Fibroblast of villous mesenchyme (primary cell): ENCODE measurements at regions not wholly inside any gene's neighbourhood (a gene's known extent, or its start where the extent isn't known, plus 50 kb on each side); places are given as distances from the start of the nearest gene placed in this dataset.

Source experiments
- DNase-seq: peaks from one replicate; pipeline ENCODE4 v3.0.0-alpha.2; 2010; ENCODE audit warnings: low read depth
- H3K4me3 ChIP-seq: 2 replicates; pipeline ENCODE4 v1.5.1; 2011; ENCODE audit warnings: low read depth, mild to moderate bottlenecking, low read length
- CTCF ChIP-seq: IDR thresholded peaks from 2 replicates; pipeline ENCODE4 v1.5.1; 2012; ENCODE audit warnings: low read depth, mild to moderate bottlenecking, low read length; ENCODE audit not compliant: insufficient read depth

GRCh38 chr7:69435711-69436110 is 162.6 kb upstream of the AUTS2 start:
- no peak overlapping the region for H3K4me3 ChIP-seq
- no peak for DNase-seq
- TF ChIP-seq CTCF: no peak

- DNase-seq: no peak
- TF ChIP-seq CTCF: no peak
- no peak overlapping the region for H3K4me3 ChIP-seq
Observed at GRCh38 chr7:69436946-69437345, 161.3 kb upstream of the AUTS2 start.

- TF ChIP-seq CTCF: no peak
- H3K4me3 ChIP-seq: no peak overlapping the region
- no peak for DNase-seq
Observed at GRCh38 chr7:69438584-69439412, 159.5 kb upstream of the AUTS2 start.

- DNase-seq: no peak
- H3K4me3 ChIP-seq: no peak overlapping the region
- TF ChIP-seq CTCF: no peak
Observed at GRCh38 chr7:69439636-69440325, 158.5 kb upstream of the AUTS2 start.

GRCh38 chr7:69440976-69441375 is 157.3 kb upstream of the AUTS2 start:
- no peak overlapping the region for H3K4me3 ChIP-seq
- DNase-seq: no peak
- TF ChIP-seq CTCF: no peak

GRCh38 chr7:69443136-69443535 is 155.1 kb upstream of the AUTS2 start:
- no peak for DNase-seq
- TF ChIP-seq CTCF: no peak
- no peak overlapping the region for H3K4me3 ChIP-seq
